Stimulated activated CD4-positive, alpha-beta T cell treated with anti-CD3 and anti-CD28 coated beads, Interleukin-2, amount 100 ng/mL, for 4 hours (primary cell): ENCODE measurements at regions not wholly inside any gene's neighbourhood (a gene's known extent, or its start where the extent isn't known, plus 50 kb on each side); places are given as distances from the start of the nearest gene placed in this dataset.

Experiments
- DNase-seq: peaks from one replicate; pipeline ENCODE4 v3.0.0-alpha.2; 2020; ENCODE audit warnings: low read depth

DNA sequence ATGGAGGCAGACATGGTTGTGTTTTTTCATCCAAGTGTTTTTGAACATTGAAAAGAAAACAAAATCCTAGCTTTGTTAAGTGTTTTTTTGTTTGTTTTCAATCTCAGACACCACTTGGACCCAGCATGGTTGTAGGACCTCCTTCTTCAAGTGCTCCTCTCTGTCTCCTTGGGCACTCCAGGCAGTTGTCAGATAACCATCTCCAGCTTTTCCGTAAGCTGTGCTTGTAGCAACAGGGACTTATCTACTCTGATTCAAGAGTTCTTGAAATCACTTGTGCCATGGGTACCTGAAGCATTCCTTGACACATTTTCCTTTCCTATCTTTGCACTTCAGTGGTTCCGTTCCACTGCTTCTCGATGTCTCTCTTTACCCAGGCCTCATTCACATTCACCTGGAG lies 334.9 kb upstream of the DDX53 start:
- DNase-seq: no peak

- no peak for DNase-seq
Observed at GRCh38 chrX:22665818-22666217, 333.9 kb upstream of the DDX53 start.

DNA sequence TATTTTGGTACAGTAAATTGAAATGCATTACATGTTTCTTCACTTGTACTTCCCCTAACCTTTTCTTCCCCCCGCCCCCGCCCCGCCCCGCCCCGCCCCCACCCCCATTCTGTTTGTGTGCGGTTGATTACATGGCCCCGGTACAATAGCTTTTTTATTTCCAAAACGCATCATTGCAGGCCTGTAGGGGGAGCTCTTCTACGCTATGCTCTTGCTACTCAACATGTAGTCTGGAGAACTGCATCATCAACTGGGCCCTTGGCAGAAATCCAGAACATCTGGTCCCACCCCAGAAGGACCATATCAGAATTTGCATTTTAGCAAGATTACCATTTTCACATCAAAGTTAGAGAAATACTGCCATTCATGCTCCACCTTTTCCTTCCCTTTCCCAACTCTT lies 333.3 kb upstream of the DDX53 start:
- DNase-seq: no peak

- DNase-seq: no peak
Observed at GRCh38 chrX:22674932-22675331, 324.8 kb upstream of the DDX53 start.

DNA sequence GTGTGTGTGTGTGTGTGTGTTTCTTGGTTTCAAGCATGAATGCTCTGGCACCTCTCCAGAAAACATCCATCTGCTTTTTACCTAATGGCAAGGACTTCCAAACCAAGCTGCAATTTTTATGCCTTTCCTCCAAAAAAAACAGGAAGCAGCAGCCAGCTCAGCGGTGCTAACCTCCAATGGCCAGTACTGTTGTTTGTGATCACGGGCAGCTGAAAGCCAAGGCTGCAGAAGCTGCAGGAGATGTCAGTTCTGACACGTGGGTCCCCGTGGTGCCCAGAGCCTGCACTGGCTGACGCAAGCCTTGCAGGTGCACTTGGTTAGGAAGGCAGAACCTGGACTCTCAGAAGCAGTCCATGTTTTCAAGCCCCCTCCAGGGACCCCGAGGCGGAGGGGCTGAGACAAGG lies 313.6 kb upstream of the DDX53 start:
- DNase-seq: no peak

GRCh38 chrX:22689290-22689689 lies 310.5 kb upstream of the DDX53 start:
- no peak for DNase-seq

- DNase-seq: no peak
Observed at GRCh38 chrX:22690116-22690515, 309.6 kb upstream of the DDX53 start.

- DNase-seq: no peak
Observed at GRCh38 chrX:22691966-22692565, 307.7 kb upstream of the DDX53 start.

DNA sequence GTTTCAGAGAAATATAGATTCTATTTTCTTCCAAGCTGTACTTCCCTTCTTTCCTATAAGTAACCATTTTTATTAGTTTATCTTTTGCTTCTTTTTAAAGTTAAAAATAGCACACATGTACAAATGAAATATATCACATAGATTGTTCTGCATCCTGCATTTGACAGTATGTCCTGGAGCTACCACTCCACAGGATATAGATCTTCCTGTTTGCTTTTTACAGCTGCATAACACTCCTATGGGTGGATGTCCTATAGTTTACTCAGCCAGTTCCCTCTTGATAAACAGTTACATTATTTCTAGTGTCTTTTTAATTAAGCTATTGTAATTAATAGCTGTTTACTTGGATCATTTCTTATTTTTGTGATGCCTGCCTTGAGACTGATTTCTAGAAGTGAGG lies 301.6 kb upstream of the DDX53 start:
- no peak for DNase-seq

DNA sequence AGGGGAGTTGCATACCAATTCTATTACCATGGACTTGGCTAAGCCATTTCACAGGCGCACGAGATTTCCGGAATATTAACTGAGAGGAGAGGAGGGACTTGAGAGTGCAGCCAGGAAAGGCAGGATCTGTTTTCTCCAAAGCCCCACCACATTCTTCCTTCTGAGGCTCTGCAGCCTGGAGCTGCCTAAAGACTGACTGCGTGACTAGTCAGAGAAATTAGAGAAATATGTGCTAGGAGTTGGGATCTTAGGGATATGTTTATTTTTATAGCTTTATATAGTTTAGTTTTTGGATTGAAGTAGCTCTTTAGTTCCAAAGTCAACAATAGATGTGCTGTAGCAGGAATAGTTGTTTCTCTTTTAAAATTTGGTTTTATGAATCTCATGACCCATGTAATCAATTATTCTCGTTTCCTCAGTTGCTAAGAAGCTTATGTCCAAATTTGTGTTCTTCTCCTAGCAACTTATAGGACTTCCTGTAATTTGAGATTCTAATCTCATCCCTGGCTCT lies 300.1 kb upstream of the DDX53 start:
- no peak for DNase-seq

- no peak for DNase-seq
Observed at GRCh38 chrX:22712942-22713341, 286.8 kb upstream of the DDX53 start.

GRCh38 chrX:22730542-22730941 lies 269.2 kb upstream of the DDX53 start:
- DNase-seq: no peak

DNA sequence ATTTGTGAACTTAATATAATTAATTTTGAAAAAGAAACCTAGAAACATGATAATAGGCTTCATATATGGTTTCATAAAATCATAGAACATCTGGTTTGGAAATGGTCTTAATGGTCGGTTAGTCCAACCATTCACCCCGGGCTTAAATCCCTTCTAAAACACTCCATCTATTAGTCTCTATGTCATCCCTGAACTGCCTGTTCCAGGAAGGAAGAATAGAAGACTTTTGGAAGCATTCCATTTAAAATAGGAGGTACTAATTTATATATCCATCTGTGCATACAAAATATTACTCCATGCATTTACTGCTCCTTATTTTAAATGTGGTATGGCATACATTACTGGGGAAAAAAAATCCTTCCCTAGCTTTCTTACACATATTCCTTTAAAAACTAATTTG lies 262.2 kb upstream of the DDX53 start:
- DNase-seq: no peak

DNA sequence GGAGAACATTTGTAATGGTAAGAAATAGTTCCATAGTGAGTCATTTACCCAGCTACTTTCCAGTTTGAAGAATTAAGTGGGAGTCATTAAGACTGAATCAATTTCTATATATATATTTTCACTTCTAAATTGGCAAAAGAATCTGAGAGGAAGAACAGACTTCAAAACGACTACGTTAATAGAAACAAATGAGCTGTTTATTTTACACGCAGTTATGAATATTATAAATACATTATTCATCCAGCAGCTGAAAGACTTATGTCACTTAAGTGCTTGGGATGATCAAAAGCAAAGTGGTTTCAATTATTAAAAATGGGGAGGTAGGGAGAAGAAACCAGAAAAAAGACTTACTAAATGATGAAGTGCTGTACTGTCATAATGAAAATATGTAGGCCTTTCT lies 260.5 kb upstream of the DDX53 start:
- no peak for DNase-seq

- no peak for DNase-seq
Observed at GRCh38 chrX:22740836-22741235, 258.9 kb upstream of the DDX53 start.

DNA sequence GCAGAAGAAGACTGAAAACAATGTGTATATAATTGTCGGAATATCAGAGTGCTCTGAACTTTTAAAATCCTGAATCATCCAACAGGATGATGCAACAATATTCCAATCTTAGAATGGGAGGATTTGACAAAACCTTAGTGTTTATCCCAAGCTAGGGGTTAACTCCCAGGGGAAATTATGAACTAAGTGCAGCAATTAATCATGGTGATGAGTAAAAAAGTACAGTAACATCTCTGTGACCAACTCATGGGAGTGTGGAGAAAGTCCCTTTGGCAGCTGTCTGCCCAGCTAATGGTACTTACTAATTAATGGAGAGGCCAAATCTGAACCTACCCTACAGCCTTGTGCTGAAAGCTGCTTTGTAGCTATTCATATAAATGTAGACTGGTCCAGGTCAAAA lies 257.6 kb upstream of the DDX53 start:
- no peak for DNase-seq

GRCh38 chrX:22746081-22746480 lies 253.7 kb upstream of the DDX53 start:
- DNase-seq: no peak

DNA sequence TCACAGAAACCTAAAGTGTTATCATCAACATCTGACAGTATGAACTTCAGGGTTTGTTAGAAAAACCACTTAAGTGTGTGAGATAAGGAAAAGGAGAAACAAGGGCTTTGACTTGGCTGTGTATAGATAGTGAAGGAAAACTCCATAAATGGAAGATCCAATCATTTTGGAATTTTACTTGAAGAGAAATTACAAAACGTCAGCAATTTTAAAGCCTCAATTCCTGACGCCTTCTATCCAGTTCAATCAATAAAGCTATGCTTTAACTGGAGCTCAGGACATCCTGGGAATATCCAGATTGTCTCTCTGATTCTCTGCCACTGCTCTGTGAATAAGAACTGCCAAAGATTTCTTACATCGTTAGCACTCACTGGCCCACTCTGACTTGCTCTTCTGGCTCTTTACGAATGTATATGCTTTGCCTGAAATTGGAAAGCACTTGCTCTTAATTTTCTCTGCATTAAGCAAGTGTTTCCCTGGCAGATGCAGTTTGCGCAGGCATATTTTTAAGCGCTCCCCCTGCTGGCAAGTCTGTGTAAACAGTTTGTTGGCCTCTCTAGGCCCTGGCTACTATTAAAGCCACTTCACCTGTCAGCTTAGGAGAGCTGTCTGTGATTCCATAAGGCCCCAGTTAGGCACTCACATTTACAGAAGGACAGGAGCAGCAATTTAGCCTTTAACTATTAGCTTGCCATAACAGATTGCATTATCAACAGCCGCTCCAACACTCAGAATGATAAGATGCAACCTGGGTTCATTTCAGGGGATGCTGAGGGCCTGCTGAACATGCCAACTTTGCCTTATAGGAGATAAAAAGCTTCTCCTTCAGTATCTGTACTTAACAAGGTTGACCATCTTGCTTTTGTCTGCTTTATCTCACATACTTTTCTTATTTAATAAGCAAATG lies 251.4 kb upstream of the DDX53 start:
- DNase-seq: peak; percentile 2

GRCh38 chrX:22758807-22759481 lies 240.8 kb upstream of the DDX53 start:
- no peak for DNase-seq

DNA sequence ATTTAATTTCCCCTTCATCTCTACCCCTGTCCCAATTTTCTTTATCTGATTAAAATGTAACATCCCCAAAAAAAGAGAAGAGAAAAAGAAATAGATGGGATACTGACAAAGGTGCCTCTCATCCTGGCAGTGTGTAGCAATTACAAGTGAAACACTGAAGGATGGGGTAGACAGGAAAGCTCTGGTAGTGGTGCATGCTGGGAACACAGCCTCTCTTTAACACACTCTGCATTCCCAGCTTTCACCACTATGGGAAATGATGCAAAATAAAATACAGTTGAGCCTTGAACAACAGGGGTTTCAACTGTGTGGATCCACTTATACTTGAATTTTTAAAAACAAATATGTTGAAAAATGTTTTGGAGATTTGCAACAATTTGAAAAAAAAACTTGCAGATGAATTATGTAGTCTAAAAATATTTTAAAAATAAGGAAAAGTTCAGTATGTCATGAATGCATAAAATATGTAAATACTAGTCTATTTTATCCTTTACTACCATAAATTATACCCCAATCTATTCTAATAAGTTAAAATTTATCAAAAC lies 239.2 kb upstream of the DDX53 start:
- no peak for DNase-seq

DNA sequence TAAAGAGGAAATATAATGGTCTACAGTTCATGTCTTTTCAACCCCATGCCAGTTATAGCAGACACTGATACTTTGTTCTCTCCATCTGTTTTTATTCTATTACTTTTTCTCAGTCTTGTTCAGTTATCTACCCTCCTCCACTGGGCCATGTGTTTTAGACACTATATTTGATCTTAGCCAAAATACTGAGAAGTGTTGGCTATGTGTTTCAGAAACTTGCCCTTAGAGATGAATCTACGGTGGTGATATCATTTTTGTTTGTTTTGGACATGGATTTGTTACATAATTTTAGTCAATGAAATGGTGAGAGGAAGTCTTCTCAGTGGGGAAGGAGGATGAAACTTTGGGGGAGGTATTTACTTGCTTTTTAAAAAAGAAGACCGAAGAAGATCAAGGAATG lies 211.5 kb upstream of the DDX53 start:
- no peak for DNase-seq

GRCh38 chrX:22795671-22796070 lies 204.1 kb upstream of the DDX53 start:
- DNase-seq: no peak

GRCh38 chrX:22800360-22800759 lies 199.4 kb upstream of the DDX53 start:
- no peak for DNase-seq
